HEK293T (cell line): ENCODE measurements at regions not wholly inside any gene's neighbourhood (a gene's known extent, or its start where the extent isn't known, plus 50 kb on each side); places are given as distances from the start of the nearest gene placed in this dataset.

Experiments
- CTCF ChIA-PET: fragments of 350-600 bp; formaldehyde crosslinking; extraction: SDS; loops from one replicate; lab custom pipeline; 2021; ENCODE audit warnings: antibody characterized with exemption, inconsistent platforms; lab: Yijun Ruan, JAX
- POLR2A ChIA-PET: fragments of 350-600 bp; formaldehyde crosslinking; extraction: SDS; loops from one replicate; lab custom pipeline; 2020; ENCODE audit warnings: antibody characterized with exemption, inconsistent platforms; lab: Yijun Ruan, JAX
- DNase-seq: peaks from one replicate; pipeline ENCODE4 v3.0.0; 2012; ENCODE audit warnings: mixed read lengths; ENCODE audit errors: extremely low spot score
- ARNT ChIP-seq: fragments of 450-650 bp; IDR thresholded peaks from 2 replicates; pipeline ENCODE4 v1.6.1; 2017; ENCODE audit warnings: mild to moderate bottlenecking
- BHLHE40 ChIP-seq: fragments of 450-650 bp; IDR thresholded peaks from 2 replicates; pipeline ENCODE4 v1.6.1; 2016; ENCODE audit warnings: mild to moderate bottlenecking, moderate library complexity, borderline replicate concordance
- CTBP1 ChIP-seq: fragments of 450-650 bp; IDR thresholded peaks from 2 replicates; pipeline ENCODE4 v1.6.1; 2016; ENCODE audit warnings: borderline replicate concordance
- ELF4 ChIP-seq: fragments of 450-650 bp; IDR thresholded peaks from 2 replicates; pipeline ENCODE4 v1.6.1; 2017; ENCODE audit warnings: antibody characterized with exemption
- FOXA1 ChIP-seq: fragments of 450-650 bp; IDR thresholded peaks from 2 replicates; pipeline ENCODE4 v1.6.1; 2016; ENCODE audit warnings: mild to moderate bottlenecking
- FOXK2 ChIP-seq: fragments of 450-650 bp; IDR thresholded peaks from 2 replicates; pipeline ENCODE4 v1.6.1; 2016; ENCODE audit warnings: mild to moderate bottlenecking
- FOXM1 ChIP-seq: fragments of 450-650 bp; IDR thresholded peaks from 2 replicates; pipeline ENCODE4 v1.6.1; 2017; ENCODE audit warnings: mild to moderate bottlenecking, borderline replicate concordance
- HDGF ChIP-seq: fragments of 450-650 bp; IDR thresholded peaks from 2 replicates; pipeline ENCODE4 v1.6.1; 2017; ENCODE audit warnings: antibody characterized with exemption, borderline replicate concordance
- L3MBTL2 ChIP-seq: fragments of 450-650 bp; conservative IDR thresholded peaks from 2 replicates; pipeline ENCODE4 v1.6.1; 2016; ENCODE audit warnings: mild to moderate bottlenecking
- LEF1 ChIP-seq: fragments of 450-650 bp; IDR thresholded peaks from 2 replicates; pipeline ENCODE4 v1.6.1; 2017; ENCODE audit warnings: mild to moderate bottlenecking, borderline replicate concordance
- NFRKB ChIP-seq: fragments of 450-650 bp; IDR thresholded peaks from 2 replicates; pipeline ENCODE4 v1.6.1; 2016; ENCODE audit warnings: mild to moderate bottlenecking, moderate library complexity
- SP1 ChIP-seq: fragments of 450-650 bp; IDR thresholded peaks from 2 replicates; pipeline ENCODE4 v1.6.1; 2017
- SUZ12 ChIP-seq: fragments of 450-650 bp; IDR thresholded peaks from 2 replicates; pipeline ENCODE4 v1.6.1; 2016; ENCODE audit warnings: mild to moderate bottlenecking
- TARDBP ChIP-seq: fragments of 450-650 bp; IDR thresholded peaks from 2 replicates; pipeline ENCODE4 v1.6.1; 2016
- ZNF384 ChIP-seq: fragments of 450-650 bp; IDR thresholded peaks from 2 replicates; pipeline ENCODE4 v1.6.1; 2016
- TF ChIP-seq, protein P1 (sequence below): fragments of 450-650 bp; IDR thresholded peaks from 2 replicates; pipeline ENCODE4 v1.6.1; 2016

DNA sequence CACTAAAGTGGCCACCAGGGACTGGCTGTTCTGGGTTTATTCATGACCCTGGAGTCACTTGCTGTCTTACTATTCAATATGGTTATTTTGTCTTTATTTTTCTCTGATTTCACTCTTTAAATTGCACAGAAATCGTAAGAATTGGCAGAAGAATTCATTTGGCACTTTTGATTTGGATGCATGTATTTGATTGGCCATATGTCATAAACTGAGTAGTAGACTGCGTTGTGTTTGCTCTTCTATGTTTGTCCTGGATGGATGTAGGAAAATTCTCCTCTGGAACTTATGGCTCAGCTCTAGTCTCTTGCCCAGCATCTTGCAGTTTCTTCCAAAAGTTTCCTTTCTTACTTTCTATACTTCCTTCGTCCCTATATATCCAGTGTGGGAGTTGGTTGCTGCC lies 452.7 kb downstream of the GATA3 start:
- TF ChIP-seq ZNF384, result no peak
- POLR2A ChIA-PET, result no interaction called here
- CTCF ChIA-PET, result no interaction called here
- DNase-seq, result no peak

DNA sequence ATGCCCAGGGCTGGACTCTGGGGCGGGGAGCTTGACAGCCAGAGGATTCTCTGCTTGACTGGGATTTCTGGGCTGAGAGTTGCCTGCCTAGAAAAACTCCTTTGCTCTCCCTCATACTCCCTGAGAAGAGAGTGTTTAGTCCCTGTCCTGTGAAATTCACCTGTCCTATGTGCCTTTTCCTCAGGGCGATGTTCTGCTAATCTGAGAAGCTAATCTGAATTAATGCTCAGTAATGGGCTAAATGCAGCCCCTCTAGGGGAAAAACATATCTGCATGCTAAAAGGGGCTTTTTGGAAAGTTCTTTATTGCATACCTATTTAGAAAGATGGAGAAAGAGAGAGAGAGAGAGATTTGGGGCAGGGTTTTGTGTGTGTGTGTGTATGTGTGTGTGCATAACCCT lies 454.4 kb downstream of the GATA3 start:
- no peak for TF ChIP-seq BHLHE40
- TF ChIP-seq, protein P1, sequence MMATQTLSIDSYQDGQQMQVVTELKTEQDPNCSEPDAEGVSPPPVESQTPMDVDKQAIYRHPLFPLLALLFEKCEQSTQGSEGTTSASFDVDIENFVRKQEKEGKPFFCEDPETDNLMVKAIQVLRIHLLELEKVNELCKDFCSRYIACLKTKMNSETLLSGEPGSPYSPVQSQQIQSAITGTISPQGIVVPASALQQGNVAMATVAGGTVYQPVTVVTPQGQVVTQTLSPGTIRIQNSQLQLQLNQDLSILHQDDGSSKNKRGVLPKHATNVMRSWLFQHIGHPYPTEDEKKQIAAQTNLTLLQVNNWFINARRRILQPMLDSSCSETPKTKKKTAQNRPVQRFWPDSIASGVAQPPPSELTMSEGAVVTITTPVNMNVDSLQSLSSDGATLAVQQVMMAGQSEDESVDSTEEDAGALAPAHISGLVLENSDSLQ, result no peak
- no peak for TF ChIP-seq FOXK2
- no peak for TF ChIP-seq SUZ12
- no peak for TF ChIP-seq ZNF384
- DNase-seq, result no peak
- ChIA-PET POLR2A (no interaction called here), CTCF (no interaction called here)

DNA sequence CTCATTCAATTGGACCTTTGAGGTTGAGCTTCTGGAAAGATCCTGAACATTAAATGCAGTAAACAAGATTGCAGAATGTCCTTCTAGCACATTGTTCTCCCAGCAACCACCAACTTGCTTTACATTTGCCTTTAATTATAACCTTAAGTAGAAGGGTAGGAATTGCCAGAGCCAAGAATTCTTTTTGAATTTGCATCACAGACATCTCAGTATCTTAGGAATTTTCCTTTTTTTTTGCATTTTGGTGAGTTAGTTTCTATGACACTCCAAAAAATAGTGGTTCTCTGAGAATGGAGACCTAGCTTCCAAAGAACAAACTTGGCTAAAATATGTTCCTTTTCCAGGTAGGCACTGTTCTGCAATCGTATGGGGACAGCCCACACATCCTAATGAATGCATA lies 456.0 kb downstream of the GATA3 start:
- TF ChIP-seq L3MBTL2 (no peak), ZNF384 (no peak), SUZ12 (no peak), CTBP1 (no peak), FOXM1 (no peak), BHLHE40 (no peak), TARDBP (no peak), FOXK2 (no peak), FOXA1 (no peak), ELF4 (no peak), NFRKB (no peak), SP1 (no peak), HDGF (no peak), LEF1 (no peak), ARNT (no peak)
- TF ChIP-seq, protein P1, result no peak
- CTCF ChIA-PET, result no interaction called here
- POLR2A ChIA-PET, result no interaction called here
- DNase-seq, result no peak

DNA sequence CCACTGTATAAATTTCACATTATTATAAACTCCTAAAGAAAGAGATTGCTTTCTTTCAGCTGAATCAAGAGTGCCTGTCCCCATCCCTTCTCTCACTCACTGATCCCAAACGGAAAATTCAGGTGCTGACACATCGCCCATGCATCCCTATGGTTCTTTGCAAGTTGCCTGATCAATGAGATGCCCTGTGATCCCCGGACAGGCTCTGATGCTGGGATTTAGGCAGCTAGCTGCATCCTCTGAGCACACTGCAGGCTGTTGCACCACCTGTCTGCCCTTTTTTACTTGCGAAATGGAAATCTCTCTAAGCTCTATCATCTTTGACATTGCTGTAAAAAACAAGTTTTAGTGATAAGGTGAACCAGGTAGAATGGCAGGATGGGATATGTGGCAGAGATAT lies 456.5 kb downstream of the GATA3 start:
- DNase-seq, result no peak
- CTCF ChIA-PET, result no interaction called here
- POLR2A ChIA-PET, result no interaction called here
- TF ChIP-seq HDGF, result no peak
- TF ChIP-seq TARDBP, result no peak
- no peak for TF ChIP-seq FOXA1
- no peak for TF ChIP-seq SUZ12
- TF ChIP-seq ARNT, result no peak
- no peak for TF ChIP-seq NFRKB
- TF ChIP-seq, protein P1, result no peak
- TF ChIP-seq CTBP1, result no peak
- TF ChIP-seq FOXM1, result no peak
- no peak for TF ChIP-seq L3MBTL2

DNA sequence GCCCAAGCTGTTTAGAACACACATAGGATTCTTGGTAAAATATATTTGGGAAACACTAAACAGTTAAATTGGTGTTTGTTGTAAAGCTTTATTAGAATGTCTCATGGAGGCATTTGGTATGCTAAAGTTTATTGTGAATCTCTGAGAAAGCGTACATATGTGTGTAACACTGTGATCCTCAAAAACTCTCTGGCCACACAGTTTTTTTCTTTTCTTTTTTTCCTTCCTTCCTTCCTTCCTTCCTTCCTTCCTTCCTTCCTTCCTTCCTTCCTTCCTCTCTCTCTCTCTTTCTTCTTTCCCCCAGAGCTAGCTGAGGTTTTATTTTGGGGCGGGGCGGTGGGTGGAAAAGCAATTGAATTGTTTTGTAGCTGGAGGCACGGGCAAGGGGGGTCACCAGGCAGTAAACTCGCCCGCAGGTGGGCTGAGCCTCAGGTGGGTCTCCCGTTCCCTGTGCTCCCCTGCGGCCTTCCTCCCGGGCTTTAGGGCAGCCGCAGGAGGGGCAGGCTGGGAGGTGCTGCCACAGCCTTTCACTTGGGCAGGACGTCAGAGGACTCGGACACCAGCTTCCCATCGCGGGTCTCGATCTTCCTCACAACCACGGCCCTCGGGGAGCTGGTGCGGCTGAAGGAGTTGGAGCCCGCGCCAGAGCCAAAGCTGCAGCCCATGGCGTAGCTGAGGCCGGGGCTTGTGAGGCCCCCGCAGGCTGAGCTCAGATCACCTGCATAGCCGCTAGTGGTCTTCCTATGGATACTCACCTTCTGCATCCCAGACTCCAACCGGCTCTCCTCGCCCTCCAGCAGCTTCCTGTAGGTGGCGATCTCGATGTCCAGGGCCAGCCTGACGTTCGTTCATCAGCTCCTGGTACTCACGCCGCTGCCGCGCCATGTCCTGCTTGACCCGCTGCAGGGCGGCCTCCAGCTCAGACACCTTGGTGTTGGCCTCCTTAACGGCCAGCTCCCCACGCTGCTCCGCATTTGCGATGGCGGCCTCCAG lies 459.0 kb downstream of the GATA3 start:
- no peak for DNase-seq
- POLR2A ChIA-PET, result no interaction called here
- CTCF ChIA-PET, result interaction anchor here (0.7 kb wide), 1 partner anchor 76 kb away, joined by 3 read pairs; no protein-coding TSS in a partner anchor
- TF ChIP-seq SUZ12 (no peak), ARNT (no peak), FOXA1 (no peak), ZNF384 (no peak), ELF4 (no peak)

DNA sequence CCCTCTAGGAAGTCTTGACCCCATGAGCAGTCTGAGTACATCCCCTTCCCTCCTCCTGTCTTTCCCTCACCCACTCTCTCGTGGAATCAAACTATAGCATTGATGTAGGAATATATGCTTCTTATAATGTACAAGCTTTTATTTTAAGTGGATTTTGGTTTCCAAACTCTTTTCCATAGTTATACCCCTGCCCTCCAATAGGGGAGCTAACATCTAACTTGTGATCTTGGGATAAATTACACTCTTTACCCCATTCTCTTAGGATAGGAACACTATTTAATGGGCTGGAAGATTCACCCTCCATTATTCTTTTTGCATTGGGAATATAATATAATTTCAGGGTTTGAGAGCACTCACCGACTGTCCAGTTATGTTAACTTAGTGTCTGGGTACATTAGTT lies 465.9 kb downstream of the GATA3 start:
- ChIA-PET CTCF (interaction anchor here (0.6 kb wide), 1 partner anchor 10 kb away, joined by 3 read pairs; no protein-coding TSS in a partner anchor), POLR2A (no interaction called here)
- no peak for TF ChIP-seq FOXK2
- TF ChIP-seq, protein P1, result no peak
- no peak for TF ChIP-seq LEF1
- no peak for TF ChIP-seq NFRKB
- no peak for DNase-seq
